ENCODE measurements at regions not wholly inside any gene's neighbourhood (a gene's known extent, or its start where the extent isn't known, plus 50 kb on each side); places are given as distances from the start of the nearest gene placed in this dataset.

- Histone ChIP-seq H3K36me3 (no peaks in the 10 kb centered on the region), H3K9me3 (ENCODE audit: severe bottlenecking) (no peaks in the 10 kb centered on the region), H3K27ac (no peak overlapping the region), H3K27me3 (ENCODE audit: insufficient read depth, low read depth, severe bottlenecking) (no peaks in the 10 kb centered on the region), H3K4me3 (ENCODE audit: low read depth, low read length) (no peak overlapping the region)
- TF ChIP-seq CTCF (IDR thresholded peaks at IDR 0.05; ENCODE audit: low read depth, low read length) = no peak
- no peak for DNase-seq
Measured at GRCh38 chr9:3137347-3137695, 293.4 kb upstream of the PUM3 start.

- TF ChIP-seq CTCF (IDR thresholded peaks at IDR 0.05; ENCODE audit: low read depth, low read length) = no peak
- Histone ChIP-seq H3K4me3 (ENCODE audit: low read depth, low read length) (no peak overlapping the region), H3K36me3 (no peaks in the 10 kb centered on the region), H3K9me3 (ENCODE audit: severe bottlenecking) (no peaks in the 10 kb centered on the region), H3K27ac (no peak overlapping the region), H3K27me3 (ENCODE audit: insufficient read depth, low read depth, severe bottlenecking) (no peaks in the 10 kb centered on the region)
- DNase-seq = no peak
Measured at GRCh38 chr9:3136686-3137346, 292.9 kb upstream of the PUM3 start.

- no peak overlapping the region for H3K27ac ChIP-seq
- H3K27me3 ChIP-seq (ENCODE audit: insufficient read depth, low read depth, severe bottlenecking) = no peaks in the 10 kb centered on the region
- no peak for TF ChIP-seq CTCF (IDR thresholded peaks at IDR 0.05; ENCODE audit: low read depth, low read length)
- no peak for DNase-seq
- no peaks in the 10 kb centered on the region for H3K36me3 ChIP-seq
- no peaks in the 10 kb centered on the region for H3K9me3 ChIP-seq (ENCODE audit: severe bottlenecking)
- no peak overlapping the region for H3K4me3 ChIP-seq (ENCODE audit: low read depth, low read length)
Measured at GRCh38 chr9:3136230-3136629, 292.3 kb upstream of the PUM3 start.

GRCh38 chr9:3127564-3127963 lies 283.7 kb upstream of the PUM3 start:
- H3K27me3 ChIP-seq (ENCODE audit: insufficient read depth, low read depth, severe bottlenecking) = no peaks in the 10 kb centered on the region
- no peak for TF ChIP-seq CTCF (IDR thresholded peaks at IDR 0.05; ENCODE audit: low read depth, low read length)
- H3K9me3 ChIP-seq (ENCODE audit: severe bottlenecking) = no peaks in the 10 kb centered on the region
- H3K36me3 ChIP-seq = no peaks in the 10 kb centered on the region
- no peak overlapping the region for H3K4me3 ChIP-seq (ENCODE audit: low read depth, low read length)
- no peak overlapping the region for H3K27ac ChIP-seq
- no peak for DNase-seq

GRCh38 chr9:3125602-3126405 lies 281.9 kb upstream of the PUM3 start:
- Histone ChIP-seq H3K9me3 (ENCODE audit: severe bottlenecking) (no peaks in the 10 kb centered on the region), H3K4me3 (ENCODE audit: low read depth, low read length) (no peak overlapping the region), H3K27ac (no peak overlapping the region), H3K27me3 (ENCODE audit: insufficient read depth, low read depth, severe bottlenecking) (no peaks in the 10 kb centered on the region), H3K36me3 (no peaks in the 10 kb centered on the region)
- no peak for TF ChIP-seq CTCF (IDR thresholded peaks at IDR 0.05; ENCODE audit: low read depth, low read length)
- no peak for DNase-seq

Data from WERI-Rb-1 (cell line).